NCI-H526 treated with DMSO at 0.1 percent for 48 hours (cell line): ENCODE measurements at regions not wholly inside any gene's neighbourhood (a gene's known extent, or its start where the extent isn't known, plus 50 kb on each side); places are given as distances from the start of the nearest gene placed in this dataset.
"Not testable (repeated sequence)": the region's sequence is repeated elsewhere in the genome, so short reads cannot be mapped to it uniquely, and the experiment has no call there.

Source experiments
- DNase-seq: peaks from one replicate; lab custom pipeline; 2025; lab: John Stamatoyannopoulos, UW

DNA sequence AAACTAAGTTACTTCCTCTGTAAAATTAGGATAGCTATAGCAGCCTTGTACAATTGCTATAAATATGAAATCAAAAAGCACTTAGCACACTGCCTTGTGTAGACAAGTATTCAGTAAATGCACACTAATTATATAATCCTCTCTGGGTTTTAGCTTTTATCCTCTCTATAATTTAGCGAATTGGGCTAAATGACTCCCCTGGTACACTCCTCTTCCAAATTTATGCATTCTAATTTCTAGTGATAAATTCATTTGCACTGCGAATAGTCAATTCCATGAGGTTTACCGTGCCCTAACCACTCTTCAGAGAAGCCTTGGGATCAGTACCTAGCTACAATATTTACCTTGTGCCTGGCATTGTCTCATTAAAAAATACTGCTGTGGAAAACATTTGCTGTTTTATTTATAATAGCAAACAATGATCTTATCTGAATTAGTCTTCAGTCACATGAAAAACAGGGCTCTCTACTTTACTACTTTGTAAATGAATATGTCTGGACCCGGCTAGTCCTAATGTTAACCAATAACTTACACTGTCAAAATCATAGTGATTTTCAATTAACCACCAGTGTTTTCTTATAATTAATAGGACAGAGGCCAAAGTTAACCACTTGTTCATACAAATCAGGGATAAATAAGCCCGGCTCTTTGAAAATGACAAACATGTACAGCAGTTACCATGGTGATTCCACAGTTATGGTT lies 577.9 kb downstream of the IPMK start:
- DNase-seq, result peak; percentile 0

GRCh38 chr10:57679916-57680315 lies 587.8 kb downstream of the IPMK start:
- DNase-seq, result no peak

GRCh38 chr10:57675125-57675524 lies 592.6 kb downstream of the IPMK start:
- no peak for DNase-seq

- no peak for DNase-seq
Observed at GRCh38 chr10:57673446-57673960, 594.2 kb downstream of the IPMK start.

DNA sequence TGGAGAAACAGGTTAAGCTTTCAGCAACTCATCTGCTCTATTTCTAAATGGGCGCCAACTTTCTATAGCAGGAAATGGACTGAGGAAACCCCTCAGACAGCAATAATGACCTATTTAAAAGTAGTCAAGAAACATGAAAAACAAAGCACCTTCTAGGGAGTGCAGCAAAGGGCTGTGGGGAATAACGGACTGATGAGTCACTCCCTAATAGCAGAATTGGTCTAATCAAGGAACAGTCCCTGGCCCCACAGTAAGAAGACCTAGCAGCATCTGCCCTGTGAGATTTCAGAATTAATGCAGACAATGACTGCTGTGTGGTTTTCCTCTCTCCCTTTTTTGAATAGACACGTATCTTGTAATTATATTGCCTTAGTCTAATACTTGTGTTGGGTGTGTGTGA lies 602.9 kb downstream of the IPMK start:
- no peak for DNase-seq

DNA sequence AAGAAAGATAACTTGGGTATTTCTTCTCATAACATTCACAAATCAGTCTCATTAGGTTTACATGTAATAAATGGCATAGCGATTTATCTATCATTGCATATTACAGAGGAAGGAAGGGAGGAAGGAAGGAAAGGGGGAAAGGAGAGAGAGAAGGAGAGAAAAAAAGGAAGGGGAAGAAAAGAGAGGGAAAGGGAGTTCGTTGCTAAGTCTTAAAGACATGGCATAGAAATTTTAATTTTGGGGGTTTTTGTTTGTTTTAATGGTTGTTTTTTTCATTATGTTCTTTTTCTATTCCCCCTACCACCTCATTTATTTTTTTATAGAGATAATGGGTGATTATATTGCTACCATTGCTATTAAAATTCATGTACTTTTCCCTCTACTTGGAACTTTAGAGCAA lies 604.3 kb downstream of the IPMK start:
- DNase-seq, result no peak

DNA sequence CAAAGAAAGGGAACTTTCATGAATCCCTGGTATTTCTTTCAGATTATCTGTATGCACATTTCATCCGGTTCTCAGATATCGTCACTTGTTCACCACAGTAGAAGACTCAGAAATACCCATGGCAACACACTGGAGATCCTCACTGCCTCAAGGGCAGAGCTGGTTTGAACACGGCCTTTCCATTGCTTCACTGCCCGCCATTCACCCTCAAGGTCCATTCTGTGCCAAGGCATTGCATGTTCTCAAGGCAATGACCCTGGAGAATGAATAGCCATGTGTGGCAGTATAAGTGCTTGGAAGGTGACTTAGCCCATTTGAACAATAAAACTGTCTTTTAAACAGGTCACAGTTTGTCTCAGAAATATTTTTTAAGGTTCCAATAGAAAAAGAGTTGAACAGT lies 606.5 kb downstream of the IPMK start:
- DNase-seq, result no peak

DNA sequence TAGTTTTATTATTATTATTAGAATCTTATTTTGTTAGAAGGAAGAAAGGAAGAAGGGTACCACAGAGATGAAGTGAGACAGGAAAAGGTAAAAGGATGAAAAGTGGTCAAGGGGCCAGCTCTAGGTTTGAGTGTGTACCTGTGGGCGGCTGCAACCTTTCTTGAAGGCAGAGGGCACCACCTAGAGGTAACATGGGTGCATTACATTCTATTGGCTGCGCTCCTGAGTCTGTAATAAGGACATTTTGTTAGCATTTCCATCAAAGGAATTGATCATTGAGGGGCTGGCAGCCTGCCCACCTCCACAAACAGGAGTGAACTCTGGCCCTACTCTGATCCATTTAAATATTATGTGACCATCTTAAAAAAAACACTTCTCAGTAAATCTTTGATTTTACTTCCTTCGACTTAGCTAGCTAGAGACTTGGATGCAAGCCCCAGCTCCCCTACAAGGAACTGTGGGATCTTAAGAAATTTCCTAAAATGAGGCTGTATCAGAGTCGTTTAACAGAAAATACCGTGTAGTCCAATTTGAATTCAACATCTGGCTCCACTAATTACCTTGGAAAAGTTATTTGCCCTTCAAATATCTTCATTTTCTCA lies 610.4 kb downstream of the IPMK start:
- DNase-seq, result peak; percentile 36

GRCh38 chr10:57654856-57655255 lies 612.8 kb downstream of the IPMK start:
- no peak for DNase-seq

GRCh38 chr10:57645108-57645507 lies 622.6 kb downstream of the IPMK start:
- DNase-seq, result not testable (repeated sequence)

- DNase-seq, result no peak
Observed at GRCh38 chr10:57638411-57638810, 629.3 kb downstream of the IPMK start.

DNA sequence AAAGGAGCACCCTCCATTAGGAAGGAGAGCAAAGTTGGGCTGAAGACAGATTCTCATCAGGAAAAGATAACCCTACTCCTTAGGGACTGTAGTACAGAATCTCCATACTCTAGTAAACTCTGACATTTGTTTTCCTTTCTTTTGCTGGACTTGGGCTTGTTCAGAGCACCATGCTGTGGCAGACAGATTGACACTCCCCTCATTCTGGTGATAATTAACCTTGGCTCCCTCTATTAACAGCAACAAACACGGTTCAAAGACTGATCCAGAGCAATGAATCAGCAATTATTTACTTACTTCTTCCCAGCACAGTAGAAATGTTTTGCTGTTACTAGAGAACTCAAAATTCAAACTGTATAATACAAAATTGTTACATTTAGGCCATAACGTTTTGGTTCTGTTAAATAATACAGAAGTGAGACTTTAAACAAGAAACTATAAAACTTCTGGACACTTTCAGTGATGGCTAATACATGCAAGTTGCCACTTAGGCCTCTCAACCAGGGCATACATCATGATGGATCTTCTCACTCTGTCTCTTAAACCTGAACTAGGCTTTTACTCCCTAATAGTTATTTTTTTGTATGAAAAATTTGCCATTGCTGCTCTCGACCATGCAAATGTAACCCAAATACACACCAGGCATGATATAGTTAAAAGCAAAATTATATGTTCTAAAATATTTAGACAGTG lies 639.0 kb downstream of the IPMK start:
- DNase-seq, result no peak

DNA sequence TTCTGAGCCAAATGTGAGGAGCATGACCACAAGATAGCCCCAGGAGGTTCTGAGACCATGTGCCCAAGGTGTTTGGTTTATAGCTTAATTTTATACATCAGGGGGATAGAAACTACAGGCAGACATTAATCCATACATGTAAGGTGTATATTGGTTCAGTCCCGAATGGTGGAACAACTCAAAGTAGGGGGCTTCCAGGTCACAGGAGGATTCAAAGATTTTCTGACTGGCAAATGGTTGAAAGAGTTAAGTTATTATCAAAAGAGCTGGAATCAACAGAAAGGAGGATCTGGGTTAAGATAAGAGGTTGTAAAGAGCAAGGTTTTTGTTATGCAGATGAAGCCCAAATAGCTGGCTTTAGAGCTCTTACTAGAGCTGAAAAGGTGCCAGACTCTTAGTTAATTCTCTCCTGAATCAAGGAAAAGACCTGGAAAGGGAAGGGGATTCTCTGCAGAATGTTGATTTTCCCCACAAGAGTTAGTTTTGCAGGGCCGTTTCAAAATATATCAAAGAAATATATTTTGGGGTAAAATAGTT lies 640.0 kb downstream of the IPMK start:
- DNase-seq, result no peak

GRCh38 chr10:57624856-57625592 lies 642.7 kb downstream of the IPMK start:
- no peak for DNase-seq

DNA sequence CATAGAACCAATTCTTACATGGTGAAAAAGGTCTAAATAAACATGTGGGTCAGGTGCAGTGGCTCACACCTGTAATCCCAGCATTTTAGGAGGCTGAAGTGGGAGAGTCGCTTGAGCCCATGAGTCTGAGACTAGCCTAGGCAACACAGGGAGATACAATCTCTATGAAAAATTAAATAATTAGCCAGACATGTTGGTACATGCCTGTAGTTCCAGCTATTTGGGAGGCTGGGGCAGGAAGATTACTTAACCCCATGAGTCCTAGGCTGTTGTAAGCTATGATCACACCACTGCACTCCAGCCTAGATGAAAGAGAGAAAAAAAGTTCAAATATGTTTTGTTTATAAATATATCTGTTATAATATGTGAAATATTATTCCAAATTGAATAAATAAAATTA lies 643.6 kb downstream of the IPMK start:
- no peak for DNase-seq

DNA sequence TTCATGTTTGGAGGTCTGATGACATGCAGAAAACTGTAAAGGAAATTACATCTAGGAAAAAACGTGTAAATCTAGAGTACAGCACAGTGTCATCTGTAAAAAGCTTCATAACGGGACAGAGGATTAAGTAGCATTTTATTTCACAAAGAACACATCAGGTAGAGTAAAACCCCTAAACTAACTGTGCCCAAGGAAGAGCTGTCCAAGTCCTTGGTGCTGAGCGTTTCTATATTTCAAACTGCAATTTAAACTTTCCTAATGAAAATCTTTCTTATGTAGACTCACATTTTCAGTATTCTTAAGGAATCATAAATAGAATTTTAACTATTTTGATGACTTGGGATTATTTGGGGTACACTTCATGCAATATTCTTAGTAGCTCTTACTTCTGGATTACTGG lies 646.2 kb downstream of the IPMK start:
- no peak for DNase-seq

GRCh38 chr10:57605948-57606485 lies 661.7 kb downstream of the IPMK start:
- DNase-seq, result no peak

GRCh38 chr10:57599440-57599839 lies 668.3 kb downstream of the IPMK start:
- no peak for DNase-seq

GRCh38 chr10:57593983-57594573 lies 673.6 kb downstream of the IPMK start:
- no peak for DNase-seq

DNA sequence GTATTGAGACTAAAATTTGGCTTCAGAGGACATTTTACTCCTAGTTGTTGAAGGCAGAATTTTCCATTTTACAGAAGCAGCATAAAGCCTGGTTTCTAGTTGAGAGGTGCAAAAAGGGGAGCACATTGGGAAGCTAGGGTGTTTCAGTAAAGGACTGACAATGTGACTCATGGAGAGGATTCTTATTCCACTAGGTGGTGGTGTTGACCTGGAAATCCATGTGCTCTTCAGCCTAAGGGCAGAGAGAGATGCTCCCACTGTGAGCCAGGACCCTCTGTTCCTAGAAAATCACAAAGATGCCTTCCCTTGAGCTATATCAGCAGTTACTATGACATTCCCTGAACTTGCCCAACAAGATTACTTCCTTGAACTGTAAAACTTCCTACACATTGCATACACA lies 687.8 kb downstream of the IPMK start:
- DNase-seq, result peak; percentile 15

DNA sequence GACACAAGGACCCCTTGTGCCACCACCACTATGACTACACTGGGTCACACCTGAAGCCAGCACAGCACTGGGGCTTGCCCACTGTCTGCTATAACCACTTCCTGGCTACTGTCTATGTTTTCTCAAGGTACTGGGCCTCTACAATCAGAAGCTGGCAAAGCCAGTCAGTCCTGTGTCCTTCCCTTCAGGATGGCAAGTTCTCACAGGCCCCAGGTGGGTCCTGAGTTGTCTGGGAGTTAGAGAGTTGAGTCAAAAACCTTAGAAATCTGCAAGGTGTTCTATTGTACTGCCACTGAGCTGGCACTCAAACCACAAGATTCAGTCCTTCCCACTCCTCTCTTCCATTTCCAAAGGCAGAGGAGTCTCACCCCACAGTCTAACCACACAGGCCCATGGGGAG lies 705.5 kb downstream of the IPMK start:
- DNase-seq, result no peak

GRCh38 chr10:57551774-57552173 lies 715.9 kb downstream of the IPMK start:
- DNase-seq, result not testable (repeated sequence)
